ENCODE measurements at regions not wholly inside any gene's neighbourhood (a gene's known extent, or its start where the extent isn't known, plus 50 kb on each side); places are given as distances from the start of the nearest gene placed in this dataset.

- no peak overlapping the region for H3K4me3 ChIP-seq
- peaks cover 13% of the 10 kb centered on the region for H3K4me1 ChIP-seq (ENCODE audit: low read depth)
- no peaks in the 10 kb centered on the region for H3K9me3 ChIP-seq (ENCODE audit: low read depth)
- no peaks in the 10 kb centered on the region for H3K27me3 ChIP-seq
- peak overlapping the region; percentile 45 for H3K27ac ChIP-seq
- H3K36me3 ChIP-seq = no peaks in the 10 kb centered on the region
- DNase-seq (ENCODE audit: low read depth in 1 of 2, low spot score in 1 of 2) = peak in 1 of 2 donors; percentile 61
- no peak for TF ChIP-seq CTCF (IDR thresholded peaks at IDR 0.05; ENCODE audit: low read depth, low read length)
These were observed 132.9 kb upstream of the ANKH start for GRCh38 chr5:15004506-15004905.

GRCh38 chr5:15003511-15003920 lies 131.9 kb upstream of the ANKH start:
- peak; percentile 76 for TF ChIP-seq CTCF (IDR thresholded peaks at IDR 0.05; ENCODE audit: low read depth, low read length)
- Histone ChIP-seq H3K4me1 (ENCODE audit: low read depth) (peaks cover 13% of the 10 kb centered on the region), H3K4me3 (no peak overlapping the region), H3K36me3 (no peaks in the 10 kb centered on the region), H3K27ac (no peak overlapping the region), H3K9me3 (ENCODE audit: low read depth) (no peaks in the 10 kb centered on the region), H3K27me3 (no peaks in the 10 kb centered on the region)
- DNase-seq (ENCODE audit: low read depth in 1 of 2, low spot score in 1 of 2) = peak; percentile 84 to 86

- peaks cover 13% of the 10 kb centered on the region for H3K4me1 ChIP-seq (ENCODE audit: low read depth)
These were observed 131.2 kb upstream of the ANKH start for GRCh38 chr5:15002791-15003190.

GRCh38 chr5:15002173-15002572 lies 130.6 kb upstream of the ANKH start:
- H3K4me3 ChIP-seq = no peak overlapping the region
- peaks cover 13% of the 10 kb centered on the region for H3K4me1 ChIP-seq (ENCODE audit: low read depth)
- H3K27me3 ChIP-seq = no peaks in the 10 kb centered on the region
- H3K27ac ChIP-seq = no peak overlapping the region
- no peak for DNase-seq (ENCODE audit: low read depth in 1 of 2, low spot score in 1 of 2)
- H3K36me3 ChIP-seq = no peaks in the 10 kb centered on the region
- TF ChIP-seq CTCF (IDR thresholded peaks at IDR 0.05; ENCODE audit: low read depth, low read length) = no peak
- H3K9me3 ChIP-seq (ENCODE audit: low read depth) = no peaks in the 10 kb centered on the region

More at GRCh38 chr5:15002791-15003190, 131.2 kb upstream of the ANKH start:
- H3K9me3 ChIP-seq (ENCODE audit: low read depth) = no peaks in the 10 kb centered on the region
- no peak overlapping the region for H3K27ac ChIP-seq
- no peak for DNase-seq (ENCODE audit: low read depth in 1 of 2, low spot score in 1 of 2)
- no peaks in the 10 kb centered on the region for H3K27me3 ChIP-seq
- no peak overlapping the region for H3K4me3 ChIP-seq
- no peaks in the 10 kb centered on the region for H3K36me3 ChIP-seq
- TF ChIP-seq CTCF (IDR thresholded peaks at IDR 0.05; ENCODE audit: low read depth, low read length) = no peak

- Histone ChIP-seq H3K36me3 (no peaks in the 10 kb centered on the region), H3K9me3 (ENCODE audit: low read depth) (no peaks in the 10 kb centered on the region), H3K4me1 (ENCODE audit: low read depth) (peaks cover 13% of the 10 kb centered on the region), H3K27me3 (no peaks in the 10 kb centered on the region), H3K27ac (no peak overlapping the region), H3K4me3 (no peak overlapping the region)
- TF ChIP-seq CTCF (IDR thresholded peaks at IDR 0.05; ENCODE audit: low read depth, low read length) = no peak
- DNase-seq (ENCODE audit: low read depth in 1 of 2, low spot score in 1 of 2) = no peak
These were observed 129.9 kb upstream of the ANKH start for GRCh38 chr5:15001517-15001916.

- TF ChIP-seq CTCF (IDR thresholded peaks at IDR 0.05; ENCODE audit: low read depth, low read length) = no peak
These were observed 126.9 kb upstream of the ANKH start for GRCh38 chr5:14998491-14998890.

More at GRCh38 chr5:14998491-14998890, 126.9 kb upstream of the ANKH start:
- Histone ChIP-seq H3K4me1 (ENCODE audit: low read depth) (no peaks in the 10 kb centered on the region), H3K27ac (no peak overlapping the region), H3K9me3 (ENCODE audit: low read depth) (no peaks in the 10 kb centered on the region), H3K27me3 (no peaks in the 10 kb centered on the region), H3K4me3 (no peak overlapping the region), H3K36me3 (no peaks in the 10 kb centered on the region)
- no peak for DNase-seq (ENCODE audit: low read depth in 1 of 2, low spot score in 1 of 2)
